ENCODE measurements at regions not wholly inside any gene's neighbourhood (a gene's known extent, or its start where the extent isn't known, plus 50 kb on each side); places are given as distances from the start of the nearest gene placed in this dataset.

GRCh38 chr7:25326501-25327156 is 98.3 kb upstream of the NPVF start:
- POLR2A ChIA-PET (ENCODE audit: unreplicated experiment): no interaction called here
- intact Hi-C loops (cut with micrococcal nuclease; ENCODE audit: unreplicated experiment): no loop called here
- H3K9me3 ChIP-seq (ENCODE audit: insufficient read depth, low read depth): no peaks in the 10 kb centered on the region
- H3K27ac ChIP-seq: no peak overlapping the region
- no peak overlapping the region for H2AFZ ChIP-seq
- peaks cover 67% of the 10 kb centered on the region for H3K27me3 ChIP-seq (ENCODE audit: insufficient read depth, low read depth)
- H4K20me1 ChIP-seq (ENCODE audit: insufficient read depth): no peaks in the 10 kb centered on the region
- H3K4me2 ChIP-seq: no peak overlapping the region
- no peaks in the 10 kb centered on the region for H3K36me3 ChIP-seq (ENCODE audit: low read depth)
- H3K4me1 ChIP-seq (replicated peaks; ENCODE audit: insufficient read depth): no peaks in the 10 kb centered on the region
- H3K4me3 ChIP-seq: no peak overlapping the region
- DNase-seq: no peak
- BruUV-seq (replicated peaks): no TSS peak
- no peaks in the 10 kb centered on the region for H3F3A ChIP-seq (ENCODE audit: insufficient read depth, low read depth)
- TF ChIP-seq CTCF (conservative IDR thresholded peaks at IDR 0.05) (no peak), EZH2 (IDR thresholded peaks at IDR 0.05; ENCODE audit: low read depth) (no peak)
- no peaks in the 10 kb centered on the region for H3K9me2 ChIP-seq (ENCODE audit: insufficient read depth)
- H3K79me2 ChIP-seq (ENCODE audit: low read depth): no peaks in the 10 kb centered on the region
- CTCF ChIA-PET: no interaction called here

- Histone ChIP-seq H3K4me2 (no peak overlapping the region), H4K20me1 (ENCODE audit: insufficient read depth) (no peaks in the 10 kb centered on the region), H3K27ac (no peak overlapping the region), H3F3A (ENCODE audit: insufficient read depth, low read depth) (no peaks in the 10 kb centered on the region), H3K9me3 (ENCODE audit: insufficient read depth, low read depth) (no peaks in the 10 kb centered on the region), H3K79me2 (ENCODE audit: low read depth) (no peaks in the 10 kb centered on the region), H3K4me3 (no peak overlapping the region), H2AFZ (no peak overlapping the region), H3K36me3 (ENCODE audit: low read depth) (no peaks in the 10 kb centered on the region), H3K27me3 (ENCODE audit: insufficient read depth, low read depth) (peaks cover 70% of the 10 kb centered on the region), H3K9me2 (ENCODE audit: insufficient read depth) (no peaks in the 10 kb centered on the region), H3K4me1 (replicated peaks; ENCODE audit: insufficient read depth) (no peaks in the 10 kb centered on the region)
- no TSS peak for BruUV-seq (replicated peaks)
- DNase-seq: no peak
- POLR2A ChIA-PET (ENCODE audit: unreplicated experiment): no interaction called here
- intact Hi-C loops (cut with micrococcal nuclease; ENCODE audit: unreplicated experiment): no loop called here
- CTCF ChIA-PET: no interaction called here
- TF ChIP-seq CTCF (conservative IDR thresholded peaks at IDR 0.05): no peak
- no peak for TF ChIP-seq EZH2 (IDR thresholded peaks at IDR 0.05; ENCODE audit: low read depth)
Observed at GRCh38 chr7:25329815-25330214, 101.5 kb upstream of the NPVF start.

GRCh38 chr7:25333296-25333928 is 105.1 kb upstream of the NPVF start:
- Histone ChIP-seq H3K9me2 (ENCODE audit: insufficient read depth) (no peaks in the 10 kb centered on the region), H3K9me3 (ENCODE audit: insufficient read depth, low read depth) (no peaks in the 10 kb centered on the region), H2AFZ (no peak overlapping the region), H3K27me3 (ENCODE audit: insufficient read depth, low read depth) (peaks cover 75% of the 10 kb centered on the region), H3K4me3 (no peak overlapping the region), H3K4me2 (no peak overlapping the region), H3K79me2 (ENCODE audit: low read depth) (no peaks in the 10 kb centered on the region), H3K4me1 (replicated peaks; ENCODE audit: insufficient read depth) (no peaks in the 10 kb centered on the region), H4K20me1 (ENCODE audit: insufficient read depth) (no peaks in the 10 kb centered on the region), H3K27ac (no peak overlapping the region), H3K36me3 (ENCODE audit: low read depth) (no peaks in the 10 kb centered on the region), H3F3A (ENCODE audit: insufficient read depth, low read depth) (no peaks in the 10 kb centered on the region)
- BruUV-seq (replicated peaks): no TSS peak
- POLR2A ChIA-PET (ENCODE audit: unreplicated experiment): no interaction called here
- CTCF ChIA-PET: no interaction called here
- TF ChIP-seq EZH2 (IDR thresholded peaks at IDR 0.05; ENCODE audit: low read depth) (no peak), CTCF (conservative IDR thresholded peaks at IDR 0.05) (no peak)
- no peak for DNase-seq
- intact Hi-C loops (cut with micrococcal nuclease; ENCODE audit: unreplicated experiment): no loop called here
